Mesendoderm (in vitro differentiated cells): ENCODE measurements at regions not wholly inside any gene's neighbourhood (a gene's known extent, or its start where the extent isn't known, plus 50 kb on each side); places are given as distances from the start of the nearest gene placed in this dataset.

Experiments used
- DNase-seq: peaks from one replicate; pipeline ENCODE4 v3.0.0; 2013
- H2AK5ac ChIP-seq: 2 replicates; pipeline ENCODE4 v1.6.1; 2013; ENCODE audit warnings: low read length, inconsistent platforms
- H2BK120ac ChIP-seq: 2 replicates; pipeline ENCODE4 v1.6.1; 2013; ENCODE audit warnings: low read depth, mild to moderate bottlenecking, low read length, moderate library complexity, mixed read lengths
- H2BK15ac ChIP-seq: replicated peaks from 2 replicates; pipeline ENCODE4 v1.6.1; 2013; ENCODE audit warnings: low read depth, mild to moderate bottlenecking, moderate library complexity
- H2BK5ac ChIP-seq: 2 replicates; pipeline ENCODE4 v1.6.1; 2013; ENCODE audit warnings: low read length, inconsistent platforms
- H3K18ac ChIP-seq: 2 replicates; pipeline ENCODE4 v1.6.1; 2013; ENCODE audit warnings: mild to moderate bottlenecking, low read length, mixed read lengths
- H3K23ac ChIP-seq: one replicate; pipeline ENCODE4 v1.6.1; 2013; ENCODE audit warnings: low read length
- H3K27ac ChIP-seq: 2 replicates; pipeline ENCODE4 v1.5.1; 2013; ENCODE audit warnings: low read depth, mild to moderate bottlenecking, inconsistent platforms, low read length, moderate library complexity
- H3K27me3 ChIP-seq: 2 replicates; pipeline ENCODE4 v1.6.1; 2013; ENCODE audit warnings: low read length, control low read depth, mild to moderate bottlenecking, inconsistent platforms; ENCODE audit not compliant: insufficient read depth, poor library complexity
- H3K36me3 ChIP-seq: 2 replicates; pipeline ENCODE4 v1.6.1; 2013; ENCODE audit warnings: low read length, inconsistent platforms; ENCODE audit not compliant: control insufficient read depth, insufficient read depth
- H3K4ac ChIP-seq: one replicate; pipeline ENCODE4 v1.6.1; 2013; ENCODE audit warnings: low read depth, mild to moderate bottlenecking, low read length, moderate library complexity
- H3K4me1 ChIP-seq: 2 replicates; pipeline ENCODE4 v1.6.1; 2013; ENCODE audit warnings: low read depth, low read length, inconsistent platforms; ENCODE audit not compliant: control insufficient read depth
- H3K4me2 ChIP-seq: 2 replicates; pipeline ENCODE4 v1.6.1; 2013; ENCODE audit warnings: low read length
- H3K4me3 ChIP-seq: 2 replicates; pipeline ENCODE4 v1.5.1; 2013; ENCODE audit warnings: mild to moderate bottlenecking, low read length
- H3K56ac ChIP-seq: one replicate; pipeline ENCODE4 v1.6.1; 2013; ENCODE audit warnings: low read length
- H3K79me1 ChIP-seq: 2 replicates; pipeline ENCODE4 v1.6.1; 2013; ENCODE audit warnings: low read length, inconsistent platforms
- H3K79me2 ChIP-seq: 2 replicates; pipeline ENCODE4 v1.6.1; 2013; ENCODE audit warnings: mild to moderate bottlenecking, low read length; ENCODE audit not compliant: control insufficient read depth, insufficient read depth
- H3K9ac ChIP-seq: 2 replicates; pipeline ENCODE4 v1.6.1; 2013; ENCODE audit warnings: low read length, inconsistent platforms
- H4K5ac ChIP-seq: one replicate; pipeline ENCODE4 v1.6.1; 2013; ENCODE audit warnings: low read length
- H4K8ac ChIP-seq: one replicate; pipeline ENCODE4 v1.6.1; 2013; ENCODE audit warnings: low read depth, mild to moderate bottlenecking, control low read depth, low read length, moderate library complexity
- WGBS: extraction: QIAGEN DNeasy Blood & Tissue Kit; methylation state at CpG from one replicate; pipeline ENCODE4 v1.1.7; 2013; ENCODE audit warnings: low lambda C conversion rate, missing lambda C conversion rate; ENCODE audit not compliant: insufficient coverage; ENCODE audit errors: extremely low coverage; 5-methylcytosine and 5-hydroxymethylcytosine counted together

DNA sequence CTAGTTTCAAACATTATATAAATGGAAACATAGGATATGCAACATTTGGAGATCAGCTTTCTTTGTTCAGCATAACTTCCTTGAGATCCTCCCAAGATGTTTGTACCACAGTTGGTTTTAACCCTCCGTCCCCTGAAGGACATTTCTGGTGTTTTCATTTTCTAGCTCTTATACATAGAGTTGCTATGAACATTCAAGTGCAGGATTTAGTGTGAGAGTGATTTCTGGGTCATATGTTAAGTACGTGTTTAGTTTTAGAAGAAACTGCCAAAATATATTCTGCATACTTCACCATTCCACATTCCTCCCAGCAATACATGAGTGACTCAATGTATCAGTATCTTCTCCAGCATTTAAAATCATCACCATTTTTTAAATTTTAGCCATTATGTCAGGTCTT, 588.7 kb upstream of the PFKP start:
- Histone ChIP-seq H3K4me1 (no peaks in the 10 kb centered on the region), H3K79me2 (no peaks in the 10 kb centered on the region), H3K4me3 (no peak overlapping the region), H4K5ac (no peak overlapping the region), H4K8ac (no peak overlapping the region), H3K79me1 (no peaks in the 10 kb centered on the region), H2BK120ac (no peak overlapping the region), H2BK15ac (no peak overlapping the region), H3K4me2 (no peak overlapping the region), H3K9ac (no peak overlapping the region), H3K36me3 (no peaks in the 10 kb centered on the region), H2AK5ac (no peak overlapping the region), H2BK5ac (no peak overlapping the region), H3K56ac (no peak overlapping the region), H3K27ac (no peak overlapping the region), H3K18ac (no peak overlapping the region), H3K27me3 (no peaks in the 10 kb centered on the region), H3K4ac (no peak overlapping the region), H3K23ac (no peak overlapping the region)
- WGBS = no CpG with 5 or more reads among the region's 2 CpGs
- no peak for DNase-seq

- Histone ChIP-seq H3K4me1 (no peaks in the 10 kb centered on the region), H3K27me3 (no peaks in the 10 kb centered on the region), H4K5ac (no peak overlapping the region), H3K23ac (no peak overlapping the region), H2BK120ac (no peak overlapping the region), H2BK15ac (no peak overlapping the region), H4K8ac (no peak overlapping the region), H3K79me2 (no peaks in the 10 kb centered on the region), H2AK5ac (no peak overlapping the region), H3K56ac (no peak overlapping the region), H3K36me3 (no peaks in the 10 kb centered on the region), H3K9ac (no peak overlapping the region), H3K79me1 (no peaks in the 10 kb centered on the region), H3K4ac (no peak overlapping the region), H3K4me2 (no peak overlapping the region), H3K27ac (no peak overlapping the region), H3K4me3 (no peak overlapping the region), H3K18ac (no peak overlapping the region), H2BK5ac (no peak overlapping the region)
- peak; percentile 79 for DNase-seq
- no CpG with 5 or more reads among the region's 9 CpGs for WGBS
Observed at GRCh38 chr10:2476812-2477553, 590.4 kb upstream of the PFKP start.

- DNase-seq = no peak
- H3K4me2 ChIP-seq = no peak overlapping the region
- H3K79me1 ChIP-seq = no peaks in the 10 kb centered on the region
- H3K9ac ChIP-seq = no peak overlapping the region
- H3K23ac ChIP-seq = no peak overlapping the region
- no peak overlapping the region for H2BK120ac ChIP-seq
- H2BK5ac ChIP-seq = no peak overlapping the region
- no peaks in the 10 kb centered on the region for H3K36me3 ChIP-seq
- H4K5ac ChIP-seq = no peak overlapping the region
- H3K4me1 ChIP-seq = no peaks in the 10 kb centered on the region
- H3K56ac ChIP-seq = no peak overlapping the region
- no peak overlapping the region for H3K4me3 ChIP-seq
- no peaks in the 10 kb centered on the region for H3K79me2 ChIP-seq
- no peak overlapping the region for H4K8ac ChIP-seq
- no peaks in the 10 kb centered on the region for H3K27me3 ChIP-seq
- H3K18ac ChIP-seq = no peak overlapping the region
- H2AK5ac ChIP-seq = no peak overlapping the region
- no CpG with 5 or more reads among the region's 15 CpGs for WGBS
- no peak overlapping the region for H3K4ac ChIP-seq
- no peak overlapping the region for H3K27ac ChIP-seq
- H2BK15ac ChIP-seq = no peak overlapping the region
Observed at GRCh38 chr10:2476218-2476811, 591.0 kb upstream of the PFKP start.

DNA sequence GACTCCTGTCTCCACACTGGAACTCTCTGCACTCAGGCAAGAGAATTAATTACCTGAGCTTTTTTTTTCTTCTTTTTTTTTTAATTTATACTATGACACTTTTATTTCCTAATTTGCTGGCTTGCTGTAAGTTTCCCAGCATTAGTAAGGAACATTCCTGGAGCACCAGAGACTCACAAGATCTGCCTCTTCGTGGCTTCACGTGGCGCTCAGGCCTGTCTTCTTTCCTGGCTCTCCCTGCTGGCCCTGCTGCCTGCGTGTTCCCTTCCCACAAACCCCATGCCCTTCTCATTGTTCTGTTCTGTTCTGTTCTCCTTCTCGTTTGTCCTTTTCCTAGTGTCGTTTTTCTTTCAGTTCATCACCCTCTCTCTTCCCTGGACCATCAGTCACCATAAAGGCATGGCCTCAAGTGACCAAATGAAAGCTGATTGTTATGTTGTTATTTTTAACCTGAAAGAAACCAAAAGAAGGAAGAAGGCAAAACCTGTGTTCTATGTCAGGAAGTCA, 591.6 kb upstream of the PFKP start:
- H3K9ac ChIP-seq = no peak overlapping the region
- no CpG with 5 or more reads among the region's 6 CpGs for WGBS
- no peak overlapping the region for H3K23ac ChIP-seq
- no peak overlapping the region for H2BK15ac ChIP-seq
- no peak overlapping the region for H2BK5ac ChIP-seq
- H3K4me1 ChIP-seq = no peaks in the 10 kb centered on the region
- H3K4me3 ChIP-seq = no peak overlapping the region
- DNase-seq = no peak
- H3K36me3 ChIP-seq = no peaks in the 10 kb centered on the region
- no peak overlapping the region for H4K5ac ChIP-seq
- no peak overlapping the region for H3K18ac ChIP-seq
- no peak overlapping the region for H3K56ac ChIP-seq
- H3K79me2 ChIP-seq = no peaks in the 10 kb centered on the region
- no peak overlapping the region for H3K4ac ChIP-seq
- no peak overlapping the region for H3K4me2 ChIP-seq
- H3K27me3 ChIP-seq = no peaks in the 10 kb centered on the region
- no peak overlapping the region for H2AK5ac ChIP-seq
- no peak overlapping the region for H3K27ac ChIP-seq
- no peak overlapping the region for H4K8ac ChIP-seq
- no peak overlapping the region for H2BK120ac ChIP-seq
- H3K79me1 ChIP-seq = no peaks in the 10 kb centered on the region

DNA sequence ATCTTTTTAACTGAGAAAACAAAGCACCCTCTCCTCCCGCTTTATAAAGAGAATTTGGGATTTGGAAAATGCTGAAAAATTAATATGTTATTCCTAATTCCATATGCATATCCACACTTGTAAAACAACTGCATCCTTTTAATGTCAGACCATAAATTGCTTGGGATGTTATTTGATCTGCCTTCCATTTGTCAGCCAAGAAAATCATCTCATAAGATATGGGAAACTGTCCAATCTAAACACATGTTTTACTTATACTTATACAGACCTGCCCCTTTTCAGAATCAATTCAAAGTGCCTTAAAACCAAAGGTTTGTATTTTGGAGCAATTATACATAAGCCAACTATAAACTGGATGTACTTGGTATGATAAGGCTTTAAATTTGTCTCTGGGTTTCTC, 595.5 kb upstream of the PFKP start:
- H2AK5ac ChIP-seq = no peak overlapping the region
- H4K8ac ChIP-seq = no peak overlapping the region
- H3K27me3 ChIP-seq = no peaks in the 10 kb centered on the region
- no peaks in the 10 kb centered on the region for H3K79me2 ChIP-seq
- no peak overlapping the region for H3K9ac ChIP-seq
- no peak overlapping the region for H2BK5ac ChIP-seq
- WGBS = no CpG with 5 or more reads among the region's 1 CpG
- H3K27ac ChIP-seq = no peak overlapping the region
- H4K5ac ChIP-seq = no peak overlapping the region
- H2BK15ac ChIP-seq = no peak overlapping the region
- H2BK120ac ChIP-seq = no peak overlapping the region
- no peaks in the 10 kb centered on the region for H3K4me1 ChIP-seq
- no peak overlapping the region for H3K4me3 ChIP-seq
- no peak overlapping the region for H3K4ac ChIP-seq
- no peak for DNase-seq
- no peak overlapping the region for H3K56ac ChIP-seq
- H3K36me3 ChIP-seq = no peaks in the 10 kb centered on the region
- no peak overlapping the region for H3K23ac ChIP-seq
- H3K79me1 ChIP-seq = no peaks in the 10 kb centered on the region
- no peak overlapping the region for H3K4me2 ChIP-seq
- H3K18ac ChIP-seq = no peak overlapping the region
